Femur (tissue), 1 donor: ENCODE measurements at regions not wholly inside any gene's neighbourhood (a gene's known extent, or its start where the extent isn't known, plus 50 kb on each side); places are given as distances from the start of the nearest gene placed in this dataset.
"Not testable (repeated sequence)": the region's sequence is repeated elsewhere in the genome, so short reads cannot be mapped to it uniquely, and the experiment has no call there.

Source experiments
- DNase-seq: peaks from one replicate; pipeline ENCODE4 v3.0.0-alpha.2; 2017

GRCh38 chr11:44361813-44362212 lies 51.9 kb upstream of the ALX4 start:
- no peak for DNase-seq

- no peak for DNase-seq
Observed at GRCh38 chr11:44363116-44363515, 53.2 kb upstream of the ALX4 start.

GRCh38 chr11:44364596-44364995 lies 54.7 kb upstream of the ALX4 start:
- DNase-seq = no peak

DNA sequence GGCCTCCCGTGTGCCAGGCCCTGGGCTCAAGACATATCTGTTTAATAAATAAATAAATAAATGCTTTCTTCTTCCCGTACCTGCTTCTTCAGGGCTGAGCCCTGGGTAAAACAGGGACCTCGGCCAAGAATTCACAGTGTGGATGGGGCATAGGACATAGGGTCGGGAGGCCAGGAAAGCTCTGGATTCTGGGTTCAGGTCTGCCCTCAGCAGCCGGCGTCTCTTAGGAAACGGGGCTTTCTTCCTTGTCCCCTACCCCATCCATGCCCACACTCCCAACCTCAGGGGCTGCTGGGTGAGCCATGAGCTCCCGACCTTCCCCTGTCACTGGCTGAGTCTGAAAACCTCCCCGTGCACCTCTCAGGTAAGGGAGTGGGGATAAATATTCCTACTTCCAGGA lies 55.7 kb upstream of the ALX4 start:
- no peak for DNase-seq

DNA sequence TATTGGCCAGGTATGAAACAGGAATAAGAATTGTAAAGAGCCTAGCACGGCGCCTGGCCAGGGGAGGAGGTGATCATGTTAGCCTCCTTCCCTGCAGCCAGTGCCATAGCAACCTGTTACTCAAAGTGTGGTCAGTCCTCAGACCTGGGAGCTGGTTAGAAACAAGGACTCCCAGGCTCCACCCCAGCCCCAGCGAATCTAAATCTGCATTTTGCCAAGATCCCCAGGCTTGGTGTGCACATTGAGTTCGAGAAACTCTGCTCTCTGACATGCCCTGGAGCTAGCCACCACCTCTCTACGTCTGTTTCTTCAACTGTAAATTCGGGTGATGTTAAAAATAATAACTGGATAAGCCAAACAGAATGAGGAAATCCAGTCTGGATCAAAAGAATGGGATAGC lies 56.1 kb upstream of the ALX4 start:
- DNase-seq = no peak

GRCh38 chr11:44366741-44367140 lies 56.8 kb upstream of the ALX4 start:
- no peak for DNase-seq

- DNase-seq = no peak
Observed at GRCh38 chr11:44367452-44367851, 57.5 kb upstream of the ALX4 start.

DNA sequence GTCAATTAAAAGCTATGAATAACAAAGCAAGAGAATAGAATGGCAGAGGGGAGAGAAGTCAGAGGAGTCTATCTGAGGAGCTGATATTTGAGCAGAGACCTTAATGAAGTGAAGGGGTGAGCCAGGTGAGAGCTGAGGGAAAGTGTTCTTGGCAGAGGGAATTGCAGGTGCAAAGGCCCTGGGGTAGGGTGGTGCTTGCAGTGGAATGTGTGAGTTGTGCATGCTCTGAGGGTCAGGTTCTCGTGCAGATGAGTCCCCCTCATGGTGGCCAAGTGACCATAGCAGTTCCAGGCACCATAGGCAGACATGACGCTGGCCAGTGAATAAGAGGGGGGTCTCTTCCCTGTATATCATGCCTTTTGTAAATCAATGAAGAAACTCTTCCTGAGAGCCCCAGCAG lies 58.9 kb upstream of the ALX4 start:
- DNase-seq = no peak

GRCh38 chr11:44371042-44371441 lies 61.1 kb upstream of the ALX4 start:
- not testable (repeated sequence) for DNase-seq

DNA sequence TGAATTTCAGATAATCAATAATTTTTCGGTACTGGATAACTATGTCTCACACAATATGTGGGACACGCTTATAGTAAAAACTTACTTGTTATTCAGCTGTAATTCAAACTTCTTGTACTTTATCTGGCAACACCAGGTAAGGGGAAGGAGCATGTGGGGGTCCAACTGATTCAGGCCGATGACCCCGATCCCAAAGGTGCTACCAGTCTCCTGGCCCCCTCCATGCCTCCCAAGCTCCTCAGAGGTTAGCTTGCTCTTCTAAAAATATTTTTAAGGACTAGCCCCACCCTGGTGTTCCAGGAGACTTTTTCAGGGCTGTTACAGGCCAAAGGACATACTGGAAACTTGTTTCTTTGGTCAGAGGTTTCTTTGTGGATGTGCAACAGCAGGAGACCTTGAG lies 61.8 kb upstream of the ALX4 start:
- no peak for DNase-seq

GRCh38 chr11:44372989-44373388 lies 63.0 kb upstream of the ALX4 start:
- no peak for DNase-seq

GRCh38 chr11:44374001-44374400 lies 64.1 kb upstream of the ALX4 start:
- DNase-seq = no peak

DNA sequence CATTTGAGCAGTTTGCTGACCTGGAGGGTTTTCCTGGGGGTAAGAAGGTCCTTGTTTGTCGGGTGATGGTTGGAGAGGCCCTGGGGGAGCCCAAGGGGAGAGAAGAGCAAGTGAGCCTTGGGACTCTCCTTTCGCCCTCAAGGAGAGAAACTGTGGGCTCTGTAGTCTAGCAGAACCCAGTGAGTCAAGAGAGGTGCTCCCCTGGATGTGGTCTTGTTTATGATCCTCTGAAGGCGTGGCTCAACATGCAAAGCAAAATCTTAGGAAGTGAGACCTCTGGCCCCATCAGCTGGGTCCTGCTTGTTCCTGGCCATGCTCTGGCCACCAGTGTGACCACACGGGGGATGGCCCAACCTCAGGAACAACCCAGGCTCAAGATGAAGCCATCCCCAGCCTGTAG lies 66.5 kb upstream of the ALX4 start:
- no peak for DNase-seq

DNA sequence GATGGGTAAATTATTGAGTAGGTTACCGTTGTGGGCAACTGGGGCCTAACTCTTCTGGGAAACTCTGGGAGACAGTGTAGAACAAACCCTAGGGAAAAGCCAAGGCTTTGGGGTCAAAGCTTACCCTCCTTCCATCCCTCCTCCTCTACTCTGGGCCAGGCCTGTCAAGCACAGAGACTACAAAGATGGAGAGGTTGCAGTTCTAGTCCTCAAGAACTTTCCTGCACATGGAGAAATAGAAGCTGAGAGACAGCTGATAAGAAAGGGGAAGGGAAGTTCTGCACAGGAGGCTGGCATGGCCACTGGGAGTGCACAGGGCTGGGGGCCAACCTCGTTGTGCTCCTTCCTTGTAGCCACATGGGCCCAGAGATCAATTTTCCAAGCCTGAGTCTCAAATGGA lies 67.2 kb upstream of the ALX4 start:
- DNase-seq = no peak

GRCh38 chr11:44377914-44378321 lies 68.0 kb upstream of the ALX4 start:
- no peak for DNase-seq

GRCh38 chr11:44379141-44380008 lies 69.4 kb upstream of the ALX4 start:
- DNase-seq = no peak

- DNase-seq = no peak
Observed at GRCh38 chr11:44380009-44380313, 70.0 kb upstream of the ALX4 start.

DNA sequence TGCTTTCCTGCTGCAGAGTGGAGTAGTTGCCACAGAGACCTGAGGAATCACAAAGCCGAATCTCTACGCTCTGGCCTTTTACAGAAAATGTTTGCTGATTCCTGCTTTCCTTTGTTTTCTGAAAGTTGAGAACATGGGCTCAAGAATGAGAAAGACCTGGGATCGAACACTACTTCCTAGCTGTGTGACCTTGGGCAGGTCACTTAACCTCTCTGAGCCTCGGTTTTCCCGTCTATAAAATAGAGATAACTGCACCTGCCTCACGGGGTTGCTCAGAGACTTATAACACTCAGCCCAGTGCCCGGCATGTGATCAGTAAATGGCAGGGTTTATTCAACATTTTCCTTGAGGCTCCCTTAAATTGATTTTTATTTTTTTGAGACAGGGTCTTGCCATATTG lies 70.9 kb upstream of the ALX4 start:
- DNase-seq = no peak

- no peak for DNase-seq
Observed at GRCh38 chr11:44381261-44381660, 71.3 kb upstream of the ALX4 start.

GRCh38 chr11:44382118-44382517 lies 72.2 kb upstream of the ALX4 start:
- DNase-seq = no peak

GRCh38 chr11:44382656-44383240 lies 72.8 kb upstream of the ALX4 start:
- DNase-seq = no peak

DNA sequence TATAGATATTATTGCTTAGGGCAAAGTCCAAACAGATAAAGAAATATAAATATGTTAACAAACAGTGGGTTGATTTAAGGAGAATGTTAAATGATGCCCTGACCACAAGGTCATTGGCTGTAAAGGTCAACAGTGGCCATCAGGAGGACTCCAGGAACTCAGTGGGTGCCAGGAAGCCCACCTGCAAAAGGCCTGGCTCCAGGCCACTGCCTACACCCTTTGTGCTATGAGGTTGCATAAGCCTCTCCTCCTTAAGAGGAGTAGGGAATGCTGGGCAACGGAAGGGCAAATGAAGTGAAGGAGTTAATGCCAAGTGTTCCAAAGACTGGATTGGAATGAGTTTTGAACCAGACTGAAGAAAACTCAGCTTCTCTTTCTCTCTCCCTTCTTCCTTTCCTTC lies 73.3 kb upstream of the ALX4 start:
- DNase-seq = no peak

DNA sequence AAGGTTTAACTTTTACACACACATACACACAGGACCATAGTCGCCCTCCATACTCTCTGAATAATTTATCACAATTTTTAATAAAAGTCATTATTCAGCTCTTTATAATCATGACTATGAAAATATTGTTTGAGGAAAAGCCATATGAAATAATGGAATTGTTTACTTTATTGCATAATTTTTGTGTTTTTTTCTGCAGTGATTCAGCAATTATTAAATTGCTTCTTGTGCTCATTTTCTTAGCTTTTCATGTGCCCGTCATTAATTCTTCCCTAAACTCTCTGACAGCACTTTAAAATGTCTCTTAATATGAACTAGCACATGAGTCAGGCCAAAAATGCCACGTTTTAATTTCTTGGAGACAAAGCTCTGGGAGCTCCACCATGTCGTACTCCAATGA lies 77.5 kb upstream of the ALX4 start:
- DNase-seq = no peak

DNA sequence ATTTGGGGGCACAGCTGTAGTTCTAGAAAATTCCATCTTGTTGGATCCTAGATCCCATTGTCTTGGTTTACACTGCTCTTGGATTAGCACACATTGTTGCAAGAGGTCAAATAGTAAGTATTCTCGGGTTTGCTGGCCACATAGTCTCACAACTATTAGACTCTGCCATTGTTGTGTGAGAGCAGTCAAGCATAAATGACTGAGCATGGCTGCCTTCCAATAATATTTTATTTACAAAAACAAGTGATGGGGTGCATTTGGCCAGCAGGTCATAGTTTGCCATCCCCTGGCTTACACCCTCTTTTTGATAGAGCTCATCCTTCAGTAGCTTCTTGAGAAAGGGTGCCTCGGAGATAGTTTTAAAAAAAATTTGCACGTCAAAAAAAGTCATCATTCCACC lies 77.9 kb upstream of the ALX4 start:
- no peak for DNase-seq
